Middle frontal gyrus (tissue), 1 donor: ENCODE measurements at regions not wholly inside any gene's neighbourhood (a gene's known extent, or its start where the extent isn't known, plus 50 kb on each side); places are given as distances from the start of the nearest gene placed in this dataset.

ENCODE experiments used
- DNase-seq: peaks from one replicate; pipeline ENCODE4 v3.0.0-alpha.2; 2015; ENCODE audit warnings: low spot score; ENCODE audit errors: extremely low spot score

- DNase-seq: no peak
Observed at GRCh38 chr15:98383571-98383970, 264.8 kb upstream of the IGF1R start.

GRCh38 chr15:98384328-98385029 lies 263.9 kb upstream of the IGF1R start:
- DNase-seq: no peak

GRCh38 chr15:98385752-98386381 lies 262.5 kb upstream of the IGF1R start:
- DNase-seq: no peak

- DNase-seq: no peak
Observed at GRCh38 chr15:98386561-98386960, 261.8 kb upstream of the IGF1R start.

- DNase-seq: no peak
Observed at GRCh38 chr15:98387866-98388265, 260.5 kb upstream of the IGF1R start.

- DNase-seq: no peak
Observed at GRCh38 chr15:98390946-98391530, 257.3 kb upstream of the IGF1R start.

GRCh38 chr15:98391568-98391967 lies 256.8 kb upstream of the IGF1R start:
- no peak for DNase-seq

GRCh38 chr15:98393471-98393870 lies 254.9 kb upstream of the IGF1R start:
- DNase-seq: no peak

- DNase-seq: no peak
Observed at GRCh38 chr15:98394546-98394945, 253.8 kb upstream of the IGF1R start.

GRCh38 chr15:98395974-98396610 lies 252.2 kb upstream of the IGF1R start:
- no peak for DNase-seq

- no peak for DNase-seq
Observed at GRCh38 chr15:98397419-98397818, 250.9 kb upstream of the IGF1R start.

GRCh38 chr15:98398056-98398455 lies 250.3 kb upstream of the IGF1R start:
- no peak for DNase-seq

- DNase-seq: no peak
Observed at GRCh38 chr15:98398886-98399285, 249.5 kb upstream of the IGF1R start.

- no peak for DNase-seq
Observed at GRCh38 chr15:98400120-98400519, 248.2 kb upstream of the IGF1R start.

GRCh38 chr15:98401029-98401428 lies 247.3 kb upstream of the IGF1R start:
- DNase-seq: no peak

- no peak for DNase-seq
Observed at GRCh38 chr15:98402486-98402885, 245.9 kb upstream of the IGF1R start.

- no peak for DNase-seq
Observed at GRCh38 chr15:98403169-98403568, 245.2 kb upstream of the IGF1R start.

- DNase-seq: no peak
Observed at GRCh38 chr15:98403569-98403968, 244.8 kb upstream of the IGF1R start.

- no peak for DNase-seq
Observed at GRCh38 chr15:98405013-98405412, 243.3 kb upstream of the IGF1R start.

GRCh38 chr15:98408231-98408630 lies 240.1 kb upstream of the IGF1R start:
- no peak for DNase-seq

- DNase-seq: no peak
Observed at GRCh38 chr15:98410328-98410727, 238.0 kb upstream of the IGF1R start.

GRCh38 chr15:98412852-98413251 lies 235.5 kb upstream of the IGF1R start:
- DNase-seq: no peak
